Uterus (tissue), 3 donors: ENCODE measurements at regions not wholly inside any gene's neighbourhood (a gene's known extent, or its start where the extent isn't known, plus 50 kb on each side); places are given as distances from the start of the nearest gene placed in this dataset.

Experiments used
- DNase-seq, 2 donors: peaks; one replicate each; pipeline ENCODE4 v3.0.0-alpha.2; 2019 to 2020
- H3K27ac ChIP-seq, 2 donors: fragments of 200-600 bp; sonication (generic); 1 replicate in 1 of 2; 2 replicates in 1 of 2; pipeline ENCODE4 v1.5.1; 2016 to 2018
- H3K27me3 ChIP-seq, 2 donors: fragments of 200-600 bp; sonication (generic); one replicate each; pipeline ENCODE4 v1.5.1; 2018 to 2019; ENCODE audit warnings: control low read depth in 1 of 2
- H3K36me3 ChIP-seq, 2 donors: fragments of 200-600 bp; sonication (generic); one replicate each; pipeline ENCODE4 v1.5.1; 2019; ENCODE audit warnings: control low read depth in 1 of 2
- H3K4me1 ChIP-seq, 2 donors: fragments of 200-600 bp; sonication (generic); one replicate each; pipeline ENCODE4 v1.5.1; 2018 to 2019; ENCODE audit warnings: control low read depth in 1 of 2
- H3K4me3 ChIP-seq, 2 donors: fragments of 200-600 bp; sonication (generic); 1 replicate in 1 of 2; 2 replicates in 1 of 2; pipeline ENCODE4 v1.5.1; 2018 to 2019; ENCODE audit warnings: mild to moderate bottlenecking in 1 of 2
- H3K9me3 ChIP-seq, 2 donors: fragments of 200-600 bp; sonication (generic); one replicate each; pipeline ENCODE4 v1.5.1; 2019; ENCODE audit warnings: control low read depth in 1 of 2
- CTCF ChIP-seq, 4 experiments: fragments of 200-600 bp in 2 of 4; fragments of 450-650 bp in 2 of 4; sonication (generic) in 2 of 4; IDR thresholded peaks; one replicate each; pipeline ENCODE4 v1.5.1; 2016 to 2019; ENCODE audit warnings: antibody characterized with exemption in 4 of 4, mild to moderate bottlenecking in 2 of 4, moderate library complexity in 1 of 4
- POLR2A ChIP-seq, 2 donors: fragments of 450-650 bp; IDR thresholded peaks; one replicate each; pipeline ENCODE4 v1.6.1; 2016; ENCODE audit warnings: antibody characterized with exemption in 2 of 2, mild to moderate bottlenecking in 1 of 2, moderate library complexity in 1 of 2
- intact Hi-C: fragments of 100-400 bp; cut with DNase I; formaldehyde crosslinking; loops from one replicate; pipeline ENCODE4 v1.15.1; 2023; ENCODE audit warnings: low total_unique reads
- donor health status: DM: yes; HTN: yes; CAD: no.

GRCh38 chr5:2586016-2586715 is 165.3 kb downstream of the IRX2 start:
- intact Hi-C loops, result no loop called here
- Histone ChIP-seq H3K27me3 (no peaks in the 10 kb centered on the region), H3K4me3 (no peak overlapping the region), H3K27ac (no peak overlapping the region), H3K9me3 (no peaks in the 10 kb centered on the region), H3K36me3 (no peaks in the 10 kb centered on the region), H3K4me1 (no peaks in the 10 kb centered on the region)
- no peak for DNase-seq
- TF ChIP-seq POLR2A (IDR thresholded peaks at IDR 0.05), result no peak
- TF ChIP-seq CTCF (IDR thresholded peaks at IDR 0.05), result no peak

- Histone ChIP-seq H3K27me3 (no peaks in the 10 kb centered on the region), H3K9me3 (no peaks in the 10 kb centered on the region), H3K4me1 (no peaks in the 10 kb centered on the region), H3K4me3 (no peak overlapping the region), H3K36me3 (no peaks in the 10 kb centered on the region), H3K27ac (no peak overlapping the region)
- TF ChIP-seq CTCF (IDR thresholded peaks at IDR 0.05) (no peak), POLR2A (IDR thresholded peaks at IDR 0.05) (no peak)
- intact Hi-C loops, result no loop called here
- no peak for DNase-seq
Measured at GRCh38 chr5:2584579-2585269, 166.8 kb downstream of the IRX2 start.

- no peak for TF ChIP-seq CTCF (IDR thresholded peaks at IDR 0.05)
- TF ChIP-seq POLR2A (IDR thresholded peaks at IDR 0.05), result no peak
- no peaks in the 10 kb centered on the region for H3K4me1 ChIP-seq
- DNase-seq, result no peak
- no peak overlapping the region for H3K27ac ChIP-seq
- H3K4me3 ChIP-seq, result no peak overlapping the region
- no peaks in the 10 kb centered on the region for H3K9me3 ChIP-seq
- H3K27me3 ChIP-seq, result no peaks in the 10 kb centered on the region
- no peaks in the 10 kb centered on the region for H3K36me3 ChIP-seq
- intact Hi-C loops, result no loop called here
Measured at GRCh38 chr5:2582507-2582906, 169.0 kb downstream of the IRX2 start.

GRCh38 chr5:2582106-2582505 is 169.4 kb downstream of the IRX2 start:
- no peaks in the 10 kb centered on the region for H3K36me3 ChIP-seq
- no peaks in the 10 kb centered on the region for H3K27me3 ChIP-seq
- H3K9me3 ChIP-seq, result no peaks in the 10 kb centered on the region
- no peaks in the 10 kb centered on the region for H3K4me1 ChIP-seq
- DNase-seq, result no peak
- TF ChIP-seq POLR2A (IDR thresholded peaks at IDR 0.05), result no peak
- no peak for TF ChIP-seq CTCF (IDR thresholded peaks at IDR 0.05)
- H3K27ac ChIP-seq, result no peak overlapping the region
- no peak overlapping the region for H3K4me3 ChIP-seq
- intact Hi-C loops, result no loop called here

GRCh38 chr5:2581418-2581817 is 170.1 kb downstream of the IRX2 start:
- Histone ChIP-seq H3K36me3 (no peaks in the 10 kb centered on the region), H3K4me1 (no peaks in the 10 kb centered on the region), H3K9me3 (no peaks in the 10 kb centered on the region), H3K27me3 (no peaks in the 10 kb centered on the region), H3K27ac (no peak overlapping the region), H3K4me3 (no peak overlapping the region)
- no peak for DNase-seq
- TF ChIP-seq CTCF (IDR thresholded peaks at IDR 0.05) (no peak), POLR2A (IDR thresholded peaks at IDR 0.05) (no peak)
- intact Hi-C loops, result no loop called here
